GM18858 (cell line): ENCODE measurements at regions not wholly inside any gene's neighbourhood (a gene's known extent, or its start where the extent isn't known, plus 50 kb on each side); places are given as distances from the start of the nearest gene placed in this dataset.

Experiments used
- ATAC-seq: cut with Tn5 transposase; IDR thresholded peaks from one replicate; pipeline ENCODE4 v1.9.1; 2021; ENCODE audit not compliant: unreplicated experiment

DNA sequence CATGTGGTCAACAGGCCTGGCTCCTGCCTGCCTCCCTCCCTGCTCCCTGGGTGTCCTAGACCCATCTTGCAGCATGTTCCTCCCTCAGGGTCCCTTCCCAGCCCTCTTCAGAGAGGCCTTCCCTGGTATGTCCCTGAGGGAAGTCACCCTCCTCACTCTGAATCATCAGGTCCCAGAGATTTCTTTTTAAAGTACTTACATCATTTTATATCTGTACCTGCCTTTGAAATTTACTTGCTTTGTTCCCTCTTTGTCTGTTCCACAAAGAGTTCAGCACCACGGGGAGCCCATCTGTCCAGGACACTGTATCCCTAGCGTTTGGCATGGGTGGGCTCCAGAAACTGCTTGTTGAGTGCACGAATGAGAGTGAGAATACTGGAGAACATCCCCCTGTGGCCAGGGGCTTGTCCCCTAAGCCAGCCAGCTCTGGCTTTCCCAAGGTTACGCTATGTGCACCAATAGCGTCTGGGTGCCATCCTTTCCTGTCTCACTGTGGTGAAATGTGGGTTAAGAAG is 50.6 kb upstream of the IGFBP3 start:
- ATAC-seq: no peak

GRCh38 chr7:45971171-45971570 is 50.1 kb upstream of the IGFBP3 start:
- ATAC-seq: no peak
